GM18873 (cell line): ENCODE measurements at regions not wholly inside any gene's neighbourhood (a gene's known extent, or its start where the extent isn't known, plus 50 kb on each side); places are given as distances from the start of the nearest gene placed in this dataset.
"Not testable (repeated sequence)": the region's sequence is repeated elsewhere in the genome, so short reads cannot be mapped to it uniquely, and the experiment has no call there.

Experiments used
- ATAC-seq: cut with Tn5 transposase; IDR thresholded peaks from one replicate; pipeline ENCODE4 v1.9.1; 2021; ENCODE audit warnings: mild to moderate bottlenecking, moderate library complexity, moderate number of reproducible peaks; ENCODE audit not compliant: unreplicated experiment, low FRiP score

DNA sequence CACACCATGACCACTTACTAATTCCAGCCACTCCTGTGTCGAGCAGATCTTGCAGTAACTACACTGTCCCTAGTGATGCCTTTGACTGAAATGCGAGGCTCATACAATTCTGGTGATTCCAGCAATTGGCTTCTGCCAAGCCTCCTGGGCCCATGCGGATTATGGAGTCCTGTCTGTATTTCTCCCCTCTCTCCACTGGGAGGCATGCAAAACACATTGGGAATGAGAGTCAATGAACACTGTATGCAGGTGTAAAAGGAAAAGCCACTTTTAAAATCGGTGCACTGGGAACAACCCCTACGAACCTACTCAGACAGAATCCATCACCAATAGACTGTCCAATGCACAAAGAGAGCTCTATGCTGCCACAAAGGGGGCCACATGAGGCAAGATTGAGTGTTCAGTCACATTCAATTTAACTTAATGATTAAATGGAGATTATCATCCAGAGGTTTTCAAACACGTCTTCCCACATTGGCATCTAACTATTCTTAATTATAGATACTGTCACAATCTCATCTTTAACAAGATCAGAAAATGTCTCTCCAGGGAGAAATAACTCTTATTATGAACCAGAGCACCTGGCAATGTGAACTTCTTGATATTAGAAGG, 550.6 kb downstream of the GLRX3 start:
- ATAC-seq = no peak

DNA sequence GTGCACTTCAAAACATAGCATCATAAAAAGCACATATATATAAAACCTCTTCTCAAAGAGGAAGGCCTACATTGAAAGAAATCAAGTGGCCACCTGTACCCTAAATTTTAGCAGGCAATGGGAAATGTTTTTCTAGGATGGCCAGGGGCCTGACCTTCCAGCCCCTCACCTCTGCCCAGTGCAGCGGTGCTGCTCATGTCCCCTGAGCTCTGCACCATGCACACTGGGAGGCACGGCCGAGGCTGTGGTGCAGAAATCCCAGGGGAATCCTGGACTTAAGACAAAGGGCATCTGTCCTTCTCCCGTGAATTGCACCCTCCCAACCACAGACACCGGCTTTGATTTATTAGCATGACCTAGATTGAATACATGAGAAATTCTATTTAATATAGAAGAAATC, 551.4 kb downstream of the GLRX3 start:
- no peak for ATAC-seq

DNA sequence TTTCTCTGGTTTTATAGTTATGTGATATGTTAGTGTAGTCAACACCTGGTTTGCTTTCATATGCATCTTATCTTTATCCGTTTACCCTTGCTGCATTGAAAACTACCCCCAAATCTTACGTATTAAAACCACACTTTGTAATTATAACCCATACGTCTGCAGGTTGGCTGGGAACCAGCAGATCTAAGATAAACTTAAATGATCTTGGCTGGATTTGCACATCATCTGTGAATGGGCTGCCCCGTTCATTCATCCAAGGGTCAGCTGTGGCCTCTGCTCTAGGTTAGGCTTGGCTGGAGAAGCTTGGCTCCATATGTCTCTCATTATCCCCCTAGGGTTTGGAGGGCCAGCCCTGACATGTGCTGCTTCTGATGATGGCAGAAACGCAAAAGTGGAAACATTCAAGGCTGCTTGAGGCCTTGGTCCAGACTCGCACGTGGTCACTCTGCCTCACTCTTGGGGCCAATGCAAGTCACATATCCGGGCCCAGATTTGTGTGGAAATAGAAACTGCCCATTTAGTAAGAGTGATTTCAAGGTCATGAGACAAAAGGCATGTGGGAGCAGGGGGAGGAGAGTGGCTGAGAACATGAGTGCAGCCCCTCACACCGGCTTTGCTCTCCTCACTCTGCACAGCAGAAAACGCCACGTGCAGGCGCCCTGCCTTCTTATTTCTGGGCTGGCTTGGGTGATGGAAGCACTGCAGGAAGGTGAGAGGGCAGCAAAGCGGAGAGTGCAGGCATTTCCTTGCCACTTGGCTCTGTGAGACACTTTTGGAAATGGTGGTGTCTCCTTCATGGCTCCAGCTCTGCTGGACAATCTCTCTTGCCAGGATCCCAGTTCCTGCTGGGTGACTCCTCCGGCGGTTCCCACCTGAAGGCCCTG, 553.8 kb downstream of the GLRX3 start:
- no peak for ATAC-seq

DNA sequence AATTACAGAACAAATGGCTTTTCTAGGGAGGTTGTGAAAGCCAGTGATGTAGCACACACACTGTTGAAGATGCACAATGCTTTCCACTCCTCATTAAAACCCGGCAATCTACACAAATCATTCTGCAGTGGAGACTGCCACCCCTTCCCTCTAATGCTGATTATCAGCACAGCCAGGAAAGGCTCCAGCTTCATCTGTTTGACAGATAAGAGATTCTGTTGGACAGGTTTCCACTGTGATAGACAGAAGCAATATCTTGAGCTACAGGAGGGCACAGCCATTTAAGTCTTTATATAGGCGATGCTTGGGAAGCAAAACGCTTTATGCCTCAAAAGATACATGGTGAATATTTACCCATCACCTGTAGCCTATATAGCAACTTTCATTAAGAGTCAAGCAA, 555.6 kb downstream of the GLRX3 start:
- ATAC-seq = no peak

DNA sequence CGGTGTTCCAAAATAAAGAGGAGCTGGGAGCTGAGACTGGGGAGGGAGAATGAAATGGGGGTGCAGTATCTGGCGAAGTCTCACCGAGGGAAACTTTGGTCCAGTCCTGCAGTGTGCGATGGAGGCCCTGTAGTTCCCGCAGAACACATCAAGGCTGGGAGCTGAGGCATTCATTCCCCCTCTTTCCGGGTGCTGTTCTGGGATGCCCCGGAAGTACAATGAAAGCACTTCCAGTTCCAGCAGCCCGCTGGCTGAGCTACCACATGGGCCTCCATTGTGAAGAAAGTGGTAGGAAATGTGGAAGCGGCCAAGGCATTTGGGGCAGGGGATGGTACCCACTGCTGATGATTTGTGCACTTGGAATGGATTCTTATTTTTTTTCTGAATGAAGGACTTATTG, 560.7 kb downstream of the GLRX3 start:
- ATAC-seq = no peak

DNA sequence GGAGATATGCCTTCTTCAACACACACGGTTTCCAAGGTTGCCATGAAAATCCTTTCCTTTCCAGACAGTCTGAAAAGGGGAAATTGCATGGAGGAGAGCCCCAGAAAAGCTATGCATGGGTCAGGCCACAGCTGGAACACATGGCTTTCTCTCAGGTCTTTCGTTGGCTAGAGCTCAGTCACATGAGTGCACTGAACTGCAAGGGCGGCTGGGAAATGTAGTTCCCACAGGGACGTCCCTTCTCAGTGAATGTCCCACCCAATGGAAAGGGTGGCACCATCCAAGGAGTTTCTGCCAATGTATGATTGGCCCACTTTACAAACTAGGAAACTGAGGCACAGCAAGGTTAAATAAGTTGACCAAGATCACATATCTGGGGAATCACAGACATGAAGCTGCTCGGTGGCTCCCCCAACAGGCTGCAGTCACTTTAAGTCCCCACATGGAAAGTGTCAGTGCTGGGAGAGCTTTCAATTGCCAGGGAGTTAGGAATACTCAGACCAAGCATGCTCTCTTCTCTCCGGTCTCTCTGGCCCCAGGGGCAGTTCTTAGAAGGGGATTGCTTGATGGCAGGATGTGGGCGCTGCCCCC, 571.3 kb downstream of the GLRX3 start:
- no peak for ATAC-seq

DNA sequence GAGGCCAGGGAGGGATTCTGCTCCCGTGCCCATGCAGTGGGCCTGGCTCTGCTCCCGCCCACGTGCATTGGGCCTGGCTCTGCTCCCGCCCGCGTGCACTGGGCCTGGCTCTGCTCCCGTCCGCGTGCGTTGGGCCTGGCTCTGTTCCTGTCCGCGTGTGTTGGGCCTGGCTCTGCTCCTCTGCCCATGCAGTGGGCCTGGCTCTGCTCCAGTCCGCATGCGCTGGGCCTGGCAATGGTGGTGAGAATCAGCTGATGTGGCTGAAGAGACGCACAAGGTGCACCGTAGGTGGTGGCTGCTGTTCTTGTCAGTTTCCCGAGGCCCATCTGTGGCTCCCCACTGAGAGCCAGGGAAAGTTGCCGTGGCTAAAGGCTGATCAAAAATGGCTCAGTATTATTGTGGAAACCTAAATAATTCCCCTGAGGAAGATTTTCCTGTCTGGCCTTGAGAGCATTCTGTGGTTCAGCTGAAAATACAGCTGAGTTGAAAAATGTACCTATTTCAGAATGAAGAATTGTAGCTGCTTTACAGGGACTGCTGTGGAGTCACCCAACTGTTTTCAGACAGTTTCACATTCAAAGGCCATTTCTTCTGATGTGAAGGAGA, 572.4 kb downstream of the GLRX3 start:
- no peak for ATAC-seq

DNA sequence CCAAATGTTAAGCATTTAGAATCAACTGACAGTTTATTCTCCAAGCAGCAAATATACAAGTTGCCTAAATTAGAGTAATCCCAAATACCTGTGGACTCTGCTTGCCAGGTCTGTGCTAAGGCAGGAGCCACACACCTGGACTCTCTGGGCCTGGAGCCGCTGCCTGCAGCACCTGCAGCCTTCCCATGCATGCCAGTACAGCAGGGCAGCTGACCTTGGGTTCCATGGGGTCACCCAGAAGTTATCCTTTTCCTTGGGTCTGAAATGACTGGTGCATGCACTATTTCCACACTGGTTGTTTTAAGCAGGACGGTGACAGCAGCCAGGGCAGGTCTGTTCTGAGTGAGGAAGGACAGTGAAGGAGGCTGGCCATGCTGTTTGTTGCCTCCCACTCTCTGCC, 573.2 kb downstream of the GLRX3 start:
- ATAC-seq = no peak

DNA sequence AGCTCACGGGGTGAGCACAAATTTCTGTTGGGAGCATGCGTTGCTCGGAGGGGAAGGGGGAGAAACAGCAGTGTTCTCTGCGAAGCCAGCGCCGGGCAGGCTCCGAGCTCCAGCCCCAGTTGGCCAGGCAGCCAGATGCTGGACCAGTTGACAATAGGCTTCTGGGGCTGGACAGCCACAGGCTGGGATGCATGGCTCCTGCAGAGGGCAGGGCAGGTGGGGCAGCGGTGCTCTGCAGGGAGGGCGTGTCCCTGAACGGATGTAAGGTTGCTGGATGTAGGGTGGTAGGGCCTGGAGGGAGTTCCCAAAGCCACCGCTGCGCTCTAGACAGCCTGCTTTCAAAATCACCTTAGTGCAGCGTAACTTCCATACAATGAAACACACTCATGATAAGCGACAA, 574.9 kb downstream of the GLRX3 start:
- ATAC-seq = no peak

DNA sequence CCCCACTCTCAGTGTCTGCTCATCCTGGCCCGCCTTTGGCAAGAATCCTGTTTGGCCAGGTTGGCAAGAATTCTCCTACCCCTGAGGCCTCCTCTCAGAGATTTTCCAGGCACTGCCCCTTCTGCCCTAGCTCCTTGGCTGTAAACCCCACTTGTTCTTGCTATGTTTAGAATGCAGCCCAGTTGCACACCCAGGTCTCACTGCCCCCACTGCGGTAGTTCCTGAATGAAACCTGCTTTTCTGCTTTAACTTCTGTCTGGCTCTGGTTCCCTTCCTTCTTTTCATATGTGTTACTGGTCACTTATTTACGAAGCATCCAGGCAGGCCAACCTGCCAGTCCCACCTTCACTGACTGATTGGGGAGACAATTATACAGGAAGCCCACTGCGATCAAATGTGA, 576.9 kb downstream of the GLRX3 start:
- ATAC-seq = no peak

DNA sequence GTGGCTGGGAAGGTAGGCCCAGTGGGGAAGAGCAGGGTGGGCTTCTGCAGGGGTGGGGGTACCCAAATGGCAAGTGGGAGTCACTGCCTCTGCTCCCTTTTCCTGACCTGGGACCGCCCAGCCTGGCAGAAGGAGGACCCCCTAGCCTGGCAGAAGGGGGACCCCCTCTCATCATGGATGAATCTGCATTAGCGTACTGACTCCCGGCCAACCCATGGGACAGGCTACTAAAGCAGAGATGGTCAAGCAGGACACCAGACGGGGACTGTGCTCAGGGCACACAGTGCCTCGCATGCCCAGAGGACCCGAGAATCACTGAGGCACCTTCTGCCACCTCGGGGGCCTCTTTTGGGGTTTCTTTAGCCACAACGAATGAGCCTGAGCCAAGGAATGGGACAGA, 577.5 kb downstream of the GLRX3 start:
- ATAC-seq = no peak

DNA sequence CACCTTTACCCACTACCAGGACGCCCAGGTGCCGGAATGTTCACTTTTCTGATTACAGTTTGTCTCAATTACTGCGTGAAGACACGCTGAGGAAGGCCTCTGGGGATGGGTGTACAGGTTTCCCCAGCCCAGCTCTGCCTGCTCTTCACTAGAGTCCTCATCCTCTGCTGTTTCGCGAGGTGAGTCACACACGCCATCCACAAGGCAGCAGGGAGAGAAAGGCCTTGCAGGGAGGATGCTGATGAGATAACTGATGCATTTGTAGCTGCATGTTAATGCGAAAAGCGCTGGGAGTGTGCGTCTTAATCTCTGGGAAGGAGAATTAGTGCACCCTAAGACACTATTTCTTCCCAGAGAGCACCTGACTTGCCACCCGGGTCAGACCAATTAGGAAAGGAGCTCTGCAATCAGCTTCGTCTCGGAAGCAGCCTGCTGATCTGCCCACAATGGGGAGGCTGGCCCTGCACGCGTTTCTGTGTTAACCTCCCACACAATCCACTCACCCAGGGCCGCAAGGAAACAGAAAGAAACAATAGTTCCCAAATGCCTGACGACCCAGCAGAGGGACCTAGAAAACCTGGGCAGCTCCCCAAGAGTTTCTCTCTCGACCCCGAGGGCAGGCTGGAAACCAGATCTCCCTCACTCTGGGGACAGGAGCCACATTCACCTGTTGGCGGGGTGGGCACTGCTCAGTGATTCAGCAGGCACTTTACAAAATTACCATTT, 578.7 kb downstream of the GLRX3 start:
- no peak for ATAC-seq

DNA sequence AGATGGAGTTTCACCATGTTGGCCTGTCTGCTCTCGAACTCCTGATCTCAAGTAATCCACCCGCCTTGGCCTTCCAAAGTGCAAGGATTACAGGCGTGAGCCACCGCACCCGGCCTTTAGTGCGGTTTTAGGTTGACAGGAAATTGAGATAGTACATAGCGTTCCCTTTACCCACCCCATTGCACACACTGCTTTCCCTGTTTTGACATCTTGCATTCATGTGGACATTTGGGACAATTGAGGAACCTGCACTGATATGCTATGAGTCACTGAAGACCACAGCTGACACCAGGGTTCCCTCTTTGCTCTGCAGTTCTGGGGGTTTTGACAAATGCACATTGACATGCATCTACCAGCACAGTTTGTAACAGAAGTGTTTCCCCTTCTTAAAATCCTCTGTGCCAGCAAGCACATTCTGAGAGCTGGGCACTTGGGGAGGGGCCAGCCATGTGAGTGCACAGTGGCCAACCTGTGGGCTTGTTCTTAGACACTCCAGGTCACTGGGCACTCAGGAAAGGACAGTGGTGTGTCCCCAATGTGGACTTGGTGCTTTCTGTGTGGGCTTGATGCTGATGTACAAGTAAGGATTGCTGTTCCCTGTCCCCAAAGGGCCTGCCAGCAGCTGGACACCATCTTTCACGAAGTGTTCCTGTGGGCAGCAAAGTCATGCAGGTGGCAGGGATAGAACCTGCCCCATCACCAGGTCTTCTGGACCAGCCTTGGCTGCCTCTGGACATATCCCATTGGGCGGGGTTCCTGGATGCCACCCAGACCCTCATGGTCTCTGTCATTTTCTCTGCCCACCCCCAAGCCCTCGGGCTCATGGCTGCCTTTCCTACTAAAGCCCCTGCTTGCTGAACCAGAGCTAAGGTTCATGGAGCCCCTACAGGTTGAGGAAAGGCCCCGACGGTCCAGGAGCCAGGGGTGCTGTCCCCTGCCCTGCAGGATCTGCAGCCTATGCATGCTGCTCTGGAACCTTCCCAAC, 579.8 kb downstream of the GLRX3 start:
- ATAC-seq = no peak

DNA sequence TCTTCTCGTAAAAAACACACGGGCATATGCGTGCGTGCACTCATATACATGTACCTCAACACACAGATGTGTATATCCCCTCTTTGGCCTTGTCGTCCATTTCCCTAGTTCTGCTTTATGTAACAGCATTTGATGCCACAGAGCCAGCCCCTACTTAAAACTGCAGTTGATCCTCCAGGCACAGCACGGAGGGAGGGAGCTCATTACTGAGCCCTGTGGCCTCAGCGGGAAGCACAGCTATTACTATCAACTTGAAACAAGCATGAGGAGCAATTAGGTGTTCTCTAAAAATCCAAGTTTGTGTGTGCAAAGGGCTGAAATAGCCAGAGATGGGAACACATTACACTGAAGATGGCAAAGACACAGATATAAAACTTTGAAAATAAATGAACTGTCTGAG, 580.9 kb downstream of the GLRX3 start:
- ATAC-seq = no peak

DNA sequence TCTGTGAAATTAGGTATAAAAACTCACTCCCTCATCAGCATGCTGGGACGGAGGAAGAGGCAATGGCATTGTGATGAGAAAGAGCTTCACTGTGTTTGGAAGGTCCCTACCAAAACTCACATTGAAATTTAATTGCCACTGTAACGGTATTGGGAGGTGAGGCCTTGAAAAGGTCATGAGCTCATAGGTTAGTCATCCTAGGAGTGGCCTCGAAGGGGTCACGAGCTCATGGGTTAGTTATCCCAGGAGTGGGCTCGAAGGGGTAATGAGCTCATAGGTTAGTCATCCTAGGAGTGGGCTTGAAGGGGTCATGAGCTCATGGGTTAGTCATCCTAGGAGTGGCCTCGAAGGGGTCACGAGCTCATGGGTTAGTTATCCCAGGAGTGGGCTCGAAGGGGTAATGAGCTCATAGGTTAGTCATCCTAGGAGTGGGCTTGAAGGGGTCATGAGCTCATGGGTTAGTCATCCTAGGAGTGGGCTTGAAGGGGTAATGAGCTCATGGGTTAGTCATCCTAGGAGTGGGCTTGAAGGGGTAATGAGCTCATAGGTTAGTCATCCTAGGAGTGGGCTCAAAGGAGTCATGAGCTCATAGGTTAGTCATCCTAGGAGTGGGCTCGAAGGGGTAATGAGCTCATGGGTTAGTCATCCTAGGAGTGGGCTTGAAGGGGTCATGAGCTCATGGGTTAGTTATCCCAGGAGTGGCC, 582.7 kb downstream of the GLRX3 start:
- not testable (repeated sequence) for ATAC-seq

DNA sequence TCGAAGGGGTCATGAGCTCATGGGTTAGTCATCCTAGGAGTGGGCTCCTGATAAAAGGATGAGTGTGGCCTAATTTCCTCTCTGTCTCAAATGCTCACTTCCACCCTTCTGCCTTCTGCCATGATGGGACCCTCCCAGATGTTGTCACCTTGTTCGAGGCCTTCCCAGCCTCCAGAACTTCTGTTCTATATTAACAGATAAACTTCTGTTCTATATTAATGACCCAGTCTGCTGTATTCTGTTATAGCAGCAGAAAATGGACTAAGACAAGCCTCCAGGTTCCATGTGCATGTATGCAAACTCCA, 583.2 kb downstream of the GLRX3 start:
- ATAC-seq = no peak

DNA sequence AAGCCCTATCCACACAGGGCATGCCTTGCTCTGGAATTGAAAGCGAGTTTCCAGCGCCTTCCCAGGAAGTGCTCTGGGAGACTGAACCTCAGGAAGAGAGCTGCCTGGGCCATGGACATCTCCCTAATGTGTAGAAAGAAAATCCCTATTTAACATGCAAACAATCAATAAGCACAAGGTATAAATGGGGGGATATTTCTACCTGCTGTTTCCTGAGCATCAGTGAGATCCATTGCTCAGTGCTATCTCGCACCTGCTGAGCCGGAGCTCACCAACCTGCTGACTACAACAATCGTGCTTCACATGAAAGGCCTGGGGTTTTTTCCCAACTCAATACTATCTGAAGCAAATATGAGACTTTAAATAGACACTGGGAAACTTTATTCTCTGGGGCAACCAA, 584.0 kb downstream of the GLRX3 start:
- no peak for ATAC-seq

DNA sequence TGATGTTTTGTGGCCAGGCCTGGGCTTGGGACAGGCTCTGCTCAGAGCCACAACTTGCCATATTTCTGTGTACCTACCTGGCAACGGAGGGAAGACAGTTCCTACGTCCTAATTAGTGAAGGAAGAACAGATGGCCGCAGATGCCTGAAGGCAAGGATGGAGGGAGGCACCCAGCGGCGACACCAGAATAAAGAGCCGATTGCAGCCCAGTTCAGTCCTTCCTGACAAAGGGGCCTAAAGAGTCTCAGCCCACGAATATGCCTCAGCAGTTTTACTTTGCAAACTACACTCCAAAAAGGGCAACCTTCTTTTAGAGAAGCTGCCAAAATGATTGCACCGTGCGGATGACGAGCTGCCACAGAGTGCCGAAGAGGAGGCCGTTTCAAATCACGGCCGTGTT, 585.8 kb downstream of the GLRX3 start:
- no peak for ATAC-seq

DNA sequence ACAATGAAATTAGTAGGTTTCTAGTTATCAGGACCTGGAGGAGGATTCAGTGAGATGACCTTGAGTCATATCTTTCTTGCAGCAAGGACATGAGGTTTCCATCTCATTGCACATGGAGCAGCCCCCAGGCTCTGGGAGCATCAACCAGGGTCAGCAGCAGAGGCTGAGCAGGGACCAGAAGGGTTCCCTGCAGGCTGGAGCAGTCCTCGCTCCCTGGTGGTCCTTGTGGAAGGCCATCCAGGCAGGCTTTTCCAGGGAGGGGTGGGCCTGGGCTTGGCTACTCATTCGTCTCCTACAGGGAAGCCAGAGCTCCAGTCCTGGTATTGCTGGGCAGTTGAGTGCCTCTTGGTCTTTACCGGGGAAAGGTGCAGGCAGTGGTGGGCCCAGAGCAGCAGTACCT, 587.5 kb downstream of the GLRX3 start:
- no peak for ATAC-seq
